ENCODE measurements at regions not wholly inside any gene's neighbourhood (a gene's known extent, or its start where the extent isn't known, plus 50 kb on each side); places are given as distances from the start of the nearest gene placed in this dataset.

DNA sequence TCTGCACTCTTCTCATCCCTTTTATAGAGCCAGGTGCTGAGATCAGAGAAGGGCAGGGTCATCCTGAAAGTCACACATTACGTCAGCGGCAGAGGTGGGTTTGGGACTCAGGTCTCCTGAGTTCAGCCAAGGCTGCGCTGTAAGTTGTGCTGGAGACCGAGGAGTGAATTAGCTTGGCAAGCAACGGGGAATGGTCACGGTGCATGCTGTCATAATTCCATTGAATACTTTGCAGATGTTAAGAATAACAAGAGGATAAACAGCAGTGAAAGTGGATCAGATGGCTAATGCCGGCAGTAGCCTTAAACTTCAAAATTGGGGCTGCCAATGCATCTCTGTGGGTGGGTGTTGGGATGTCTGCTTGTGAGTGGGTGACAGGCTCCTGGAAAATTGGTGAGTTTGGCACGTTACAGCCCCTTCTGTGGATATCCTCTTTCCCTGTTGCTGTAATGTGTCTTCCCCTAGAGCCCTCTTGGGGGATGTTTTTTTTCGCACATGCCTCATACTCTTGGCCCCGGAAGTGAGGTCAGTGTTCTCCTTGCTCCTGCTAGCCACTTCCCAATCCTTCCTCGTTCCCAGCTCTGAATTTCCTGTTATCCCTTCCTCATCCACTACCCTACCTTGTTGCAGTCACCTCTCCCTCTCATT lies 287.1 kb upstream of the SRRM4 start:
- TF ChIP-seq POLR2A (IDR thresholded peaks at IDR 0.05; ENCODE audit: low read depth, low read length) = no peak
- no peak for TF ChIP-seq POLR2AphosphoS5 (IDR thresholded peaks at IDR 0.05; ENCODE audit: low read depth, low read length)

Measured in GM12891 (cell line).